ENCODE measurements at regions not wholly inside any gene's neighbourhood (a gene's known extent, or its start where the extent isn't known, plus 50 kb on each side); places are given as distances from the start of the nearest gene placed in this dataset.

- DNase-seq (ENCODE audit: low read depth in 2 of 2) = no peak
These were observed 225.9 kb downstream of the IGSF11 start for GRCh38 chr3:118808723-118809122.

GRCh38 chr3:118809696-118810498 is 224.7 kb downstream of the IGSF11 start:
- DNase-seq (ENCODE audit: low read depth in 2 of 2) = no peak

GRCh38 chr3:118810499-118811035 is 224.1 kb downstream of the IGSF11 start:
- DNase-seq (ENCODE audit: low read depth in 2 of 2) = no peak

- no peak for DNase-seq (ENCODE audit: low read depth in 2 of 2)
These were observed 223.4 kb downstream of the IGSF11 start for GRCh38 chr3:118811236-118811732.

GRCh38 chr3:118813472-118813871 is 221.2 kb downstream of the IGSF11 start:
- no peak for DNase-seq (ENCODE audit: low read depth in 2 of 2)

- DNase-seq (ENCODE audit: low read depth in 2 of 2) = no peak
These were observed 216.9 kb downstream of the IGSF11 start for GRCh38 chr3:118817748-118818165.

- no peak for DNase-seq (ENCODE audit: low read depth in 2 of 2)
These were observed 216.3 kb downstream of the IGSF11 start for GRCh38 chr3:118818386-118818785.

- no peak for DNase-seq (ENCODE audit: low read depth in 2 of 2)
These were observed 211.0 kb downstream of the IGSF11 start for GRCh38 chr3:118823626-118824025.

GRCh38 chr3:118827446-118827845 is 207.2 kb downstream of the IGSF11 start:
- DNase-seq (ENCODE audit: low read depth in 2 of 2) = no peak

GRCh38 chr3:118828351-118828750 is 206.3 kb downstream of the IGSF11 start:
- DNase-seq (ENCODE audit: low read depth in 2 of 2) = no peak

GRCh38 chr3:118833075-118833474 is 201.6 kb downstream of the IGSF11 start:
- DNase-seq (ENCODE audit: low read depth in 2 of 2) = no peak

- DNase-seq (ENCODE audit: low read depth in 2 of 2) = no peak
These were observed 195.8 kb downstream of the IGSF11 start for GRCh38 chr3:118838871-118839270.

- DNase-seq (ENCODE audit: low read depth in 2 of 2) = no peak
These were observed 192.3 kb downstream of the IGSF11 start for GRCh38 chr3:118842147-118842863.

GRCh38 chr3:118846176-118846575 is 188.5 kb downstream of the IGSF11 start:
- DNase-seq (ENCODE audit: low read depth in 2 of 2) = no peak
